DOHH2 (cell line): ENCODE measurements at regions not wholly inside any gene's neighbourhood (a gene's known extent, or its start where the extent isn't known, plus 50 kb on each side); places are given as distances from the start of the nearest gene placed in this dataset.

Source experiments
- H3F3A ChIP-seq: fragments of 200-600 bp; sonication (generic), shearing (Covaris generic); 2 replicates; pipeline ENCODE4 v1.6.0; 2016; ENCODE audit warnings: antibody characterized with exemption, mild to moderate bottlenecking; ENCODE audit not compliant: control insufficient read depth, insufficient read depth
- H3K27ac ChIP-seq: fragments of 200-600 bp; sonication (generic); 2 replicates; pipeline ENCODE4 v1.5.1; 2014; ENCODE audit warnings: low read depth, mild to moderate bottlenecking, low read length, moderate library complexity
- H3K27me3 ChIP-seq: fragments of 200-600 bp; sonication (generic); 2 replicates; pipeline ENCODE4 v1.6.1; 2014; ENCODE audit warnings: mild to moderate bottlenecking, low read length, mixed read lengths; ENCODE audit not compliant: control insufficient read depth
- H3K36me3 ChIP-seq: fragments of 200-600 bp; sonication (generic); 2 replicates; pipeline ENCODE4 v1.6.1; 2014; ENCODE audit warnings: mild to moderate bottlenecking, low read length, moderate library complexity, mixed read lengths; ENCODE audit not compliant: control insufficient read depth
- H3K4me1 ChIP-seq: fragments of 200-600 bp; sonication (generic); 2 replicates; pipeline ENCODE4 v1.6.1; 2014; ENCODE audit warnings: mild to moderate bottlenecking, low read length, mixed read lengths; ENCODE audit not compliant: control insufficient read depth
- H3K4me2 ChIP-seq: fragments of 200-600 bp; sonication (generic); 2 replicates; pipeline ENCODE4 v1.6.0; 2014; ENCODE audit warnings: mild to moderate bottlenecking, low read length, moderate library complexity
- H3K4me3 ChIP-seq: fragments of 200-600 bp; sonication (generic); 2 replicates; pipeline ENCODE4 v1.5.1; 2014; ENCODE audit warnings: mild to moderate bottlenecking, low read length, mixed read lengths
- H3K79me2 ChIP-seq: fragments of 200-600 bp; sonication (generic); 2 replicates; pipeline ENCODE4 v1.6.1; 2014; ENCODE audit warnings: mild to moderate bottlenecking, low read length, mixed read lengths; ENCODE audit not compliant: control insufficient read depth
- H3K9me2 ChIP-seq: fragments of 200-600 bp; sonication (generic); replicated peaks from 2 replicates; pipeline ENCODE4 v1.6.1; 2014; ENCODE audit warnings: mild to moderate bottlenecking, low read length, mixed read lengths; ENCODE audit not compliant: control insufficient read depth
- H3K9me3 ChIP-seq: fragments of 200-600 bp; sonication (generic); 2 replicates; pipeline ENCODE4 v1.6.1; 2014; ENCODE audit warnings: antibody characterized with exemption, low read length, mixed read lengths; ENCODE audit not compliant: control insufficient read depth, insufficient read depth
- H4K20me1 ChIP-seq: fragments of 200-600 bp; sonication (generic); 2 replicates; pipeline ENCODE4 v1.6.0; 2014; ENCODE audit warnings: low read depth, mild to moderate bottlenecking, antibody characterized with exemption, low read length, moderate library complexity; ENCODE audit not compliant: control insufficient read depth, insufficient read depth
- CTCF ChIP-seq: fragments of 200-600 bp; sonication (generic); IDR thresholded peaks from one replicate; pipeline ENCODE4 v1.5.1; 2014; ENCODE audit warnings: antibody characterized with exemption, mild to moderate bottlenecking, low read depth, low read length; ENCODE audit not compliant: poor library complexity, severe bottlenecking
- EZH2phosphoT487 ChIP-seq: fragments of 200-600 bp; sonication (generic); IDR thresholded peaks from 2 replicates; pipeline ENCODE4 v1.6.1; 2017; ENCODE audit warnings: borderline replicate concordance, mild to moderate bottlenecking, antibody characterized with exemption, low read length, moderate library complexity, mixed read lengths

DNA sequence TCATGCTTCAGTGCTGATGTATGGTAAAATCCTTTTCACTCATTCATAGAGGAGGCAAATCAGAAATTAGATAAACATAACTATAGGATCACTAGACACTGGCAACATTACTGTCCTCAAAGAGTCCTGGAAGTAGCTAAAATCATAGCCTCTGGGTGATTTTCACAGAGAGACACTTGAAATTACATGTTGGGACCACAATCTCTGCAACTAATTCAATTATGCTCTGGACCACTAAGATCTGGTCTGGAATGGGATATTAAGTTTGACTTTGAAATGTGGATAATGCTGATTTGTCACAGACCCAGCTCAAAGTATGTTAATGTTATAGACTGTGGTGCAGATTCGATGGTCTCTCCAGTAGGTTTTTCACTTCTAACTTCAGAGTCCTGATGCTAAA lies 214.6 kb upstream of the CCNH start:
- no peaks in the 10 kb centered on the region for H3K36me3 ChIP-seq
- H3K9me3 ChIP-seq: no peaks in the 10 kb centered on the region
- H3K4me1 ChIP-seq: no peaks in the 10 kb centered on the region
- H3K79me2 ChIP-seq: no peaks in the 10 kb centered on the region
- H4K20me1 ChIP-seq: no peaks in the 10 kb centered on the region
- TF ChIP-seq EZH2phosphoT487 (no peak), CTCF (no peak)
- H3K9me2 ChIP-seq: no peaks in the 10 kb centered on the region
- H3K27me3 ChIP-seq: no peaks in the 10 kb centered on the region; the same call in 1 of the 2 replicates
- no peak overlapping the region for H3K4me3 ChIP-seq
- H3F3A ChIP-seq: no peaks in the 10 kb centered on the region
- no peak overlapping the region for H3K27ac ChIP-seq
- no peak overlapping the region for H3K4me2 ChIP-seq

GRCh38 chr5:87608385-87608784 lies 195.7 kb upstream of the CCNH start:
- H3F3A ChIP-seq: no peaks in the 10 kb centered on the region
- H3K4me2 ChIP-seq: no peak overlapping the region
- no peaks in the 10 kb centered on the region for H4K20me1 ChIP-seq
- H3K4me1 ChIP-seq: no peaks in the 10 kb centered on the region
- no peaks in the 10 kb centered on the region for H3K79me2 ChIP-seq
- no peak overlapping the region for H3K4me3 ChIP-seq
- no peaks in the 10 kb centered on the region for H3K9me2 ChIP-seq
- H3K27me3 ChIP-seq: no peaks in the 10 kb centered on the region
- no peak overlapping the region for H3K27ac ChIP-seq
- H3K36me3 ChIP-seq: no peaks in the 10 kb centered on the region
- no peak for TF ChIP-seq EZH2phosphoT487
- no peak for TF ChIP-seq CTCF
- no peaks in the 10 kb centered on the region for H3K9me3 ChIP-seq

DNA sequence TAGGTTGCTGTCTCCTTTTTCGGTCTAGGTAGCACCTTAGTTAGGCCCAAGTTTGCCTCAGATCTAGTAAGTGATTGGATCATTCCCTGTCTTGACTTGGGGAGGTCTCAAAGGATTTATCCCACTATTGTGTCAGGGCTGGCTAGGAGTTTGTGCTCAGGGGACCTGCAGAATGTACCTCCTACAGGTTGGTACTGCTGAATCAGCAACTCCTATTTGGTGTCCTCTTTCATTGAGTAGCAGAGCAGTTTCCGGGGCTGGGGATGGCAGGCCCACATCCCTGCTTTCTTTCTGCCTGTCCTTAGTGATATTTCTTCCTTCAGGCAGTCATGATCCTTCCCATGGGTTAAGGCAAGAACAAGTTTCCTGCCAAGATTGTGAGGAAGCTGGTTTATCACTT lies 192.9 kb upstream of the CCNH start:
- Histone ChIP-seq H3K27me3 (no peaks in the 10 kb centered on the region), H4K20me1 (no peaks in the 10 kb centered on the region), H3K27ac (no peak overlapping the region), H3K4me3 (no peak overlapping the region), H3F3A (no peaks in the 10 kb centered on the region), H3K36me3 (no peaks in the 10 kb centered on the region), H3K79me2 (no peaks in the 10 kb centered on the region), H3K4me1 (no peaks in the 10 kb centered on the region), H3K9me3 (no peaks in the 10 kb centered on the region), H3K9me2 (no peaks in the 10 kb centered on the region), H3K4me2 (no peak overlapping the region)
- TF ChIP-seq CTCF (no peak), EZH2phosphoT487 (no peak)

- no peaks in the 10 kb centered on the region for H3K9me3 ChIP-seq
- no peaks in the 10 kb centered on the region for H4K20me1 ChIP-seq
- no peak overlapping the region for H3K4me2 ChIP-seq
- H3K4me1 ChIP-seq: no peaks in the 10 kb centered on the region
- H3K4me3 ChIP-seq: no peak overlapping the region
- H3K27ac ChIP-seq: no peak overlapping the region
- H3F3A ChIP-seq: no peaks in the 10 kb centered on the region
- no peaks in the 10 kb centered on the region for H3K79me2 ChIP-seq
- TF ChIP-seq CTCF (no peak), EZH2phosphoT487 (no peak)
- H3K36me3 ChIP-seq: no peaks in the 10 kb centered on the region
- no peaks in the 10 kb centered on the region for H3K9me2 ChIP-seq
- H3K27me3 ChIP-seq: no peaks in the 10 kb centered on the region
Measured at GRCh38 chr5:87599778-87600177, 187.0 kb upstream of the CCNH start.
